GM21367 (cell line): ENCODE measurements at regions not wholly inside any gene's neighbourhood (a gene's known extent, or its start where the extent isn't known, plus 50 kb on each side); places are given as distances from the start of the nearest gene placed in this dataset.

ENCODE experiments used
- ATAC-seq: cut with Tn5 transposase; IDR thresholded peaks from one replicate; pipeline ENCODE4 v1.9.1; 2021; ENCODE audit not compliant: unreplicated experiment

DNA sequence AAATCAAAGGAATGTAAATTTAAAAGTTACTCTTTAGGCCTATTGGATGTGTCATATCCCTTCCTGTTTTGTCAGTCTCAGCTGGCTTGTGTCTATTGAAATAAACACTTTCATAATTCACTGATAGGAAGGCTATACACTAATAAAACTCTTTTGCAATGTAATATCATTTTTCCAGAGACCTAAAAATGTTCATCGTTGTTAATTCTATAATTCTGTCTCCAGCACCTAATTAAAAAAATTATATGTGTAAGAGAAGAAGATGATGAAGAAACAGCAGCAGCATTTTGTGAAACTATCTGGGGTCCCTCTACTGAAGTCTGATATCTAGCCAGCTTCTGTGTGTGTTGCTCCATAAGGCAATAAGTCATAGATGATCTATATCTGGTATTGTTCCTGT, 602.7 kb downstream of the ETV1 start:
- no peak for ATAC-seq

DNA sequence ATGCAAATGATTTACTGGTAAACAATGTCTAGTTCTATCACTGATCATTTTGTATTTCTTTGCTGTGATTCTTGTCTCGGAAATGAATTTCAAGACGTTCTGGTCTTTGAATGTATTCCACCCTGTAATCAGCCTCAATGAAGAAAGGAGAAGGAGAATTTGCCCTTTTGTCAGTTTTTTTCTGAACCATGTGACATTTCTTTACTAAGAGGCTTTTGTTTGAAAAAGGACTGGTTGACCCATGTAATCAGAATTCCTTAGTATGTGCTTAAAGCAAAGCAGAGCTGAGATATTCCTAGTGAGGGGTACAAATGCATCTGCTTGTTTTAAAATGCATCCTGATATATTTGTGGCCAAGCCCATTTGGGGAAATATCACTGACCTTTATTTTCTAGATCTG, 581.6 kb downstream of the ETV1 start:
- no peak for ATAC-seq

- ATAC-seq = no peak
Measured at GRCh38 chr7:13411151-13411550, 578.3 kb downstream of the ETV1 start.

GRCh38 chr7:13411636-13412035, 577.8 kb downstream of the ETV1 start:
- ATAC-seq = no peak

DNA sequence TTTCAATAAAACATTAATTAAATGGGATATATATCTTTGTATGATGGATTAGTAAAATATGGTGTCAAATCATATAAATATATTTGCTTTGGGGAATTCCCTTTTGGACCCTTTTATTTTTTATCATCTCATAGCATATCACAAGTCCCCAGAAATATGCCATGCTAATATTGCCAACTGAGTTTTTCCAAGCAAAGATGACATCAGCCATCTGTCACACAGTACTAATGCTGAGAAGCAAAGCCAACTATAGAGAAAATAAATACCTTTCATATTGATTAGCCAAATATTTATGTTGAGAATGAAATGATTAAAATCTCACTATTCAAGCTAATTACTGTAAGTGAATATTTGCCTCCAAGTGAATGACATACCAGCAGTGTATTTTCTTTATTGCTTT, 575.3 kb downstream of the ETV1 start:
- no peak for ATAC-seq

GRCh38 chr7:13414661-13415107, 574.8 kb downstream of the ETV1 start:
- ATAC-seq = no peak

DNA sequence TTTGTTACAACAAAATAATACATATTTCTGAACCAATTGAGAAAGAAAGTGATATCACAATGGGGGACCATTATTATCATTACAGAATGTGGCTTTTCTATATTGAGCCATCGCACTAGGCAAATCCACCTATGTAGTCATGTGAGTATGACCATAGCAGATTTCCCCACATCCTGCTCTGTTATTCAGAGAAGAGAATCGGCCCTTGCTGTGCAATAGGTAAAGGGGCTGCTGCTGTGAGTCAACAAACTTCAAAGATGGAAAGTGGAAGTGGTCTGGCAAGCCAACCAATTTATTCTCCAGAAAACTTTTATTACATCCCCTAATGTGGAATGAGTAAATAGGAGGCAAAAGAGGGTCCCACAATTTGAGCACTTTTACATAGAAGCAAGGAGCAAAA, 573.4 kb downstream of the ETV1 start:
- no peak for ATAC-seq

DNA sequence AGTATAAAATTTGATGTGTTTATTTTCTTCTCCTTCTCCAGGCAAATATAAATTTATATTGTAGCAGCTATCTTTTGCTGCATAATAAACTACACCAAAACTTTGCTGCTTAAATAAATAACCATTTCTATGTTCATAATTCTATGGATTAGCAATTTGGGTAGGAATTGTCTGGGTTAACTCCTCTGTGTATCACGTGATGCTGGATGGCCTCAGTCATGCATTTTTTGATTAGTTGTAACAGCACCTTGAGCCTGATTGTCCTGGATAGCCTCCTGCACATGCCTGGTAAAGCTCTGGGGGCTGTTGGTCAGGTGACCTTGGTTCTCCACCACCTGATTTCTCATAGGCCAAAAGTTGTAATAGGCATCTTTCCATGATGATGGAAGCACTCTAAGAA, 572.9 kb downstream of the ETV1 start:
- ATAC-seq = no peak

DNA sequence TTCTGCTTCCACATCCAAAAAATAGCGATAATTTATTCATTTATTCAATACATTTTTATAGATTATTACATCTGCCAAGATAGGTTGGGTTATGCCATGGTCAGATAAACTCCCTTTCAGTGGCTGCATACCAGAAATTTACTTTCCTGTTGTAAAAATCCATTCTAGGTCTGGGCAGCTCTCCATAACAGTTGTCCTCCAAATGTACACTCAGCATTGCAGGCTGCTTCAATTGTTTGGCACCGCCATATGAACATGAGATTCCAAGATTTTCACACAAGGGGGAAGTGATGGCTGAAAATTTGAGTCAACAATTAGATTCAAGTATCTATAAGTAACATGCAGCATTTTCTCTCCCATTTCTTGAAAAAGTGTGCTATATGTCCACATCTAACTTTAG, 568.7 kb downstream of the ETV1 start:
- ATAC-seq = no peak

GRCh38 chr7:13421776-13422175, 567.7 kb downstream of the ETV1 start:
- ATAC-seq = no peak

DNA sequence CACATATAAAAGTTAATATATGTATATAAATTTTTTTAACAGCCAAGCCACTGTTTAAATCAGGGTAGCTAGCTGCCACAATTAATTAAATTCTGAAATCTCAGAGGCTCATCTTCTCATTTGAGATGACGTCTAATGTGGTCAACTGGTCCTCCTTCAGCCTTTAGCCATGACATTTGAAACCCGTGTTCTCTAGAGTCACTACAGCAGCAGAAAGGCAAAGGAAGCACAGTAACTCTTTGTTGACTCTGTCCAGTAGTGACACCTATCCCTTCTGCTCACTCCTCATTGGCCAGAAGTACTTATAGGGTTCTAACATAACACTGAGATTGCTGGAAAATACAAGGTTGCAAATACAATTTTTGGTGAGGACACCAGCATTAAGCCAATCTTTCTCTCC, 555.5 kb downstream of the ETV1 start:
- no peak for ATAC-seq

DNA sequence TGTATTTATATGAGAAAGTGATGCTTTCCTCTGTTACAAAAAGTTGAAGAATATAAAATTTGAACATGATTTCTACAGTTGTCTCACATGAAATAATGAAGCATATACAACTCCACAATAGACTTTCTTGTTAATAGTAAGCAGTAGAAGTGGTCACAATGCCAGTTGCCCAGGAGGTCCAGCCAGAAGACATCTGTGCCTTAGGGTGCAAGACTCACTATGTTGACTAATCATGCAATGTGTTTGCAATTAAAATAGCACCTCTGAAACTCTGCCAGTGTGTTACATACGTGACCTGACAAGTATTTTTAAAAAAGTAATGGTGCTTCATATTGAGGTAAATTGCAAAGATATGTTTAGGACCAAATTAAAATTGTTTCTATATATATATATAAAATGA, 547.2 kb downstream of the ETV1 start:
- ATAC-seq = no peak

DNA sequence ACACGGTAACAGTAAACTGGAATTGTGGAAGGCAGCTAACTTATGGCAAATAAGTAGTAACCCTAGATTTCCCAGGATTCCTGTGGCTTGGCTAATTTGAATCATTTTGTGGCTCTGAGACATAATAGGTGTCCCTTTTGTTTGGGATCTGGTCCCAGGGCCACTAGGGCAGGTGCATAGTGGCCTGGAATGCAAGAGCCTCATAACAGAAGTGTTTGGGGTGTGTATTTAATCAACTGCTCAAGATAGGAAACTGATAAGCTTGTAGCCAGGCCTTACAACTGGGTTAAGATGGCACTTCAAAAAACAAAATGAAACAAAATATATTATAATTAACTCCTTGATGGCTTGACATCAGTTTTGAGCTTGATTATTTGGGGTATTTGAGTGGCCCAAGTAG, 541.8 kb downstream of the ETV1 start:
- no peak for ATAC-seq

- no peak for ATAC-seq
Measured at GRCh38 chr7:13448243-13448642, 541.2 kb downstream of the ETV1 start.

DNA sequence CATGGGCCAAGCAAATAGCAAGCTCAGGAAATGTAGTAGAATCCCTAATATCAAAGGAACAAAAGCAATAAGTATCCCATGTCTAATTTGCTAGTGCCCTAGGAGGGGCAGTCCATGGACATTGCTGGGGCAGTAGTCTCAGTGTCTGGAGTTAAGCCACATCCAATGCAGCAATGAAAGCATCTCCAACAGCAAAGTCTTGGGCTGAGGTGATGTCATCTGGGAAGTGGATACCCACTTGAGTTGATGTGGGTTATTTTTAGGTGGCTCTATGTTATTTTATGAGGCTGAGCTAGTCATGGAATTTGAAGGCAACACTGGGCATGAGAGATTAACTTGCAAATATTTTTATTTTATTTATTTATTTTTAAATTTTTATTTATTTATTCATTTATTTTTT, 540.0 kb downstream of the ETV1 start:
- ATAC-seq = no peak

DNA sequence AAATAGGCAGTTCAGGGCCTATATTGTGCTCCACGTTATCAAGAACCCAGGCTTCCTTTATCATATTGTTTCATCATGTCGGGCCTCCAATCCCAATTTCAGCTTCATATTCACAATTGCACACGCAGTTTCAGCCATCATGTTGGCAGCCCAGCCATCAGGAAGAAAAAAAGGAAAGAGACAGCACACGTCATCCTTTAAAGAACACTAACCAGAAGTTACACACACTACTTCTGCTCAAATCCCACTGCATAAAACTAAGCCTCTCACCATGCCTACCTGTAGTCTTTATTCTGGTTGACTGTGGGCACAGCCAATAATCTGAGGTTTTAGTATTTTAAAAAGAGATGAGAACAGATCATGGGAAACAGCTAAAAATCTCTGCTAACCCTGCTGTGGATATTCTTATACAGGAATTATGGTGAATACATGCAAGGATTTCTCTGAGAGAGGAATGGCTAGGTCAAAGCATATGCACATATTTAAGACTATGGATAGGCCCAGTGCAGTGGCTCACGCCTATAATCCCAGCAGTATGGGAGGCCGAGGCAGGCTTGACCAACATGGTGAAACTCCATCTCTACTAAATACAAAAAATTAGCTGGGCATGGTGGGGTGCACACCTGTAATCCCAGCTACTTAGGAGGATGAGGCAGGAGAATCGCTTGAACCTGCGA, 534.4 kb downstream of the ETV1 start:
- ATAC-seq = no peak

DNA sequence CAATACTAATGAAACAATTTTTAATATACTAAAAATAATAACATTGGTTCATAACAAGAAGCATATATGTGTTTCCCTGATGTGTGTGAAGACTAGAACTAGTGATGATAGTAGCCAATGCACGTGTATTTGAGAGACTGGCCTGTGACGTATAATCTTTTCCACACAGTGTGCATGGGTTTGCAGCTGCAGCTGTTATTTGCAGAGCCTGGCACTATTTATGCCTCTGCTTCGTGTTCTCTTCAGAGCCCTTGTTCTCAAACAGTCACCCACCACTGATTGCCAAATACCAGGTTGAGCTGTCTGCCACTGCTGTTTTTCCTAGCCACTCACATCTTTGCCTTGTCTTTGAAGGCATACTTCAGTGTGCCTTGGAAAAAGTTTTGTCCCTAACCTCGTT, 531.7 kb downstream of the ETV1 start:
- ATAC-seq = no peak

DNA sequence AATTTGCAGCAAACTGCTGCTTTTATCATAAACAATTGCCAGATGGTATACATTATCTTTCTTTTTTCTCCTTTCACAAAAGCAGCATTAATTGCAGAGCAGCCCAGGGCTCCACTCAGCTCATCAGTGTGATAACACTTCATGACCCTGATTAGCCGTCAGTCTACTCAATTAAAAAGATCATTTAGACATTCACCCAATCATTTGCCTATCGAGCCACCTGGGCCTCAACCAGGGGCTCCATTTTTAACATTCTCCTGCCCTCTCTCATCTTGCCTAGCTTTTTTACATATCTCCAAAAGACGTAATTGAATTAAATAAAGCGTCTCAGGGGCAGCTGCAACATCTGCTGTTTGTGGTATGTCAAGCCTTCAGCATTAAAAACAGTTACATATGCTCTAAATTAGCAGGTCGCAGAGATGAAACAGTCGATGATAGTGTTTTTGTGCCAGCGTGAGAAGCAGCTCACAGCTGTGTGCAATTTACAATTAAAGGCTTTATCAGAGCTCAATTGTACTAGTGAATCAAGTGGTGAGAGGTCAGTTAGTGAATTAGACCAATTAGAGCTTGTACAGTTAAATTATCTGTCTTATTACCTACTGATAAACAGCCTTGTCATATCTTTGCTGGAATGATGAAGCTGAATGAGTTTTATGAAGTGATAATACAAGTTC, 522.5 kb downstream of the ETV1 start:
- ATAC-seq = no peak

- no peak for ATAC-seq
Measured at GRCh38 chr7:13476881-13477444, 512.5 kb downstream of the ETV1 start.

DNA sequence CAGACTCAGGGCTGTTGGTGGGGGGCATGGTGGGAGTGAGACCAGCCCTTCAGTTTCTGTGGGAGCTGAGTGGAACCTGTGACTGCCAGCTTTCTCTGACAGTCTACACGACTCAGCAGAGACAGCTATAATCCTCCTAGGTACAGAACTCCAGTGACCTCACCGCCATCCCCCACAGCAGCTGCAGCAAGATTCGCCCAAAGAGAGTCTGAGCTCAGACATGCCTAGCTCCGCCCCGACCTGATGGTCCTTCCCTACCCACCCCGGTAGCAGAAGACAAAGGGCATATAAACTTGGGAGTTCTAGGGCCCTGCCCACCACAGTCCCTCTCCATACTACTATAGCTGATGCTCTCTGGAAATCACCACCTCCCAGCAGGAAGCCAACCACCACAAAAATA, 500.1 kb downstream of the ETV1 start:
- no peak for ATAC-seq

- no peak for ATAC-seq
Measured at GRCh38 chr7:13496976-13497375, 492.5 kb downstream of the ETV1 start.

DNA sequence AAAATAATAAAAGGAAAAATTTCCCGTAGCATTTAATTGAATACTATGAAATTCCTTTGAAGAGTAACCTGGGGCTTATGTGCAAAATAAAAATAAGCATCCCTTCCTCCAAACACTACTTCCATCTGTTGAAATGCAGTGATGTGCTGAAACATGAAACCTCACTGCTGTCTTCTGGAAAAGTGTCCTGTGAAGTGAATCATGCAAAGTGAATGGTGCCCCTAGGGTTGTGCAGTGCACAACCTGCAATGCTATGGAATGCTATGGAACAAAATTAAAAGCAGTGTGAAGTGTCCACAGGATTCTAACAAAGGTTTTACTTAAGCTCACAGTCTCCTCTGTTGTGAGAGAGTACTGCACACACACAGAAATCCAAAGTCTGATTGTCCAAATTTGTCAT, 480.9 kb downstream of the ETV1 start:
- ATAC-seq = no peak

GRCh38 chr7:13518738-13519137, 470.7 kb downstream of the ETV1 start:
- no peak for ATAC-seq
